ENCODE measurements at regions not wholly inside any gene's neighbourhood (a gene's known extent, or its start where the extent isn't known, plus 50 kb on each side); places are given as distances from the start of the nearest gene placed in this dataset.
"Not testable (repeated sequence)": the region's sequence is repeated elsewhere in the genome, so short reads cannot be mapped to it uniquely, and the experiment has no call there.

DNA sequence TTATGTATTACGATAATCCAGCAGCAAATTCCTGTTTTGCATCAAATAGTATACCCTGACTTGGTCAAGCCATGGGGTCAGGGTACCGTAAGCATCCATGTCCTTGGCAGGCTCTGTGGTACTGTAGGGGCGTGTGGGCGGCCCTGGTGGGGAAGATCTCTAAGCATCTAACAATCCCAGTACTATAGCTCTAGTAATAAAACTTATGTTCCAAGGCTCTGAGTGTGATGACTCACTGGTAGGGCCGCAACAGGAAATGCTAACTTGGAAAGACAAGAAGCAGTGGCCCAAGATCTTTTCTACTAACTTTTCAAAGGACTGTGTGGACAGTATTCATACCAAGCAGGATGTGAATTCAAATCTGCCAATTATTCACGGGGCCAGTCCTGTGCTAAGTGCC lies 63.8 kb downstream of the CLEC18A start:
- DNase-seq (ENCODE audit: low read depth in 2 of 2, low spot score in 1 of 2): not testable (repeated sequence)

DNA sequence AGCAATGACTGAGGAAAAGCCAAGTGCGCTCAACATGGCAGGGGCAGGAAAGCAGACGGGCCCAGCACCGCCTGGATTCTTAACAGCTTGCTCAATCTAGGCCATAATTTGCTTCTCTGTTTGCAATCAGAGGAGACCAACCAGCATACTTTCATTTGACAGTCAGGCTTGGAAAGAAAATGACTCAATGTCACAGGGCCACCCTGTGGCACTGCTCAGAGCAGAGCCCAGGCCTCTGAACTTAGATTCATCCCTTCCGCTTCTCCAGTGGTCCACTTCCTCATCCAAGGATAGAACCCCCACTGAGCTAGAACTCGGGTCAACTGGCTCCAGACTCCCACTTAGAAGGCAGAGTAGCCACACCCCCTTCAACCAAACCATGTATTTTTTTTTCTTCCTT lies 65.6 kb downstream of the CLEC18A start:
- not testable (repeated sequence) for DNase-seq (ENCODE audit: low read depth in 2 of 2, low spot score in 1 of 2)

DNA sequence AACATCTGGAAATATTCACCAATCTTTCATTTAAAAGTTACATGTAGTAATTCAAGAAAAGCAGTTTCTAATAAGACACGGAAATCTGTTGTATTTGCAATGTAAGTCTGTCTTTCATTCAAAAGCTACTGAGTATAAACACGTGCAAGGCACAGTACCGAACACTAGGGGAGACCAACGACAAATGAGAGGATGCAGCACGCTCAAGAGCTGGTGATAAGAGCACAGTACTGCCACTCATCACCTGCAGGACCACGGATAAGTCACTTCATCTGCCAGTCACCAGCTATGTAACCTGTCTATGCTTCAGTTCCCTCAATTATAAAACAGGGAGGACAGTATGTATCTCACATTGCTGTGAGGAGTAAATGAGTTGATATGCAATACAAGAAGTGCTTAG lies 67.1 kb downstream of the CLEC18A start:
- peak in 1 of 2 donors; percentile 3 for DNase-seq (ENCODE audit: low read depth in 2 of 2, low spot score in 1 of 2)

DNA sequence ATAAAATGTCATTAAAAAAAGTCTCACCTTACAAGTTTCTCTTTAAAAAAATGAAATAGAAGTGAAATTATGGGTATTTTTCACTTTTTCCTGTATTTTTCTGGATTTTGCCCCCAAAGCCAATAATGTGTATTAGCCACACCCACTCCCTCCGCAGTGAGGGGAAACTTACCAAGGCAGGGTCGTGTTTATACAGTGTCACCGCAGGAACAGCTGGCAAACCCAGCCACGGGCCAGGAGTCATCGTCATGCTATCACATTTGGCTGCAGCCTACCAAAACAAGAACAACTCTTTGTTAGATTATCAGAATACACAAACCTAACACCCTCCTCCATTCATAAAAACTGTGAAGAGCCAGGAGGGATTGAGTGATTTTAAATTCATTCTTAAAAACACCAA lies 72.1 kb downstream of the CLEC18A start:
- not testable (repeated sequence) for DNase-seq (ENCODE audit: low read depth in 2 of 2, low spot score in 1 of 2)

DNA sequence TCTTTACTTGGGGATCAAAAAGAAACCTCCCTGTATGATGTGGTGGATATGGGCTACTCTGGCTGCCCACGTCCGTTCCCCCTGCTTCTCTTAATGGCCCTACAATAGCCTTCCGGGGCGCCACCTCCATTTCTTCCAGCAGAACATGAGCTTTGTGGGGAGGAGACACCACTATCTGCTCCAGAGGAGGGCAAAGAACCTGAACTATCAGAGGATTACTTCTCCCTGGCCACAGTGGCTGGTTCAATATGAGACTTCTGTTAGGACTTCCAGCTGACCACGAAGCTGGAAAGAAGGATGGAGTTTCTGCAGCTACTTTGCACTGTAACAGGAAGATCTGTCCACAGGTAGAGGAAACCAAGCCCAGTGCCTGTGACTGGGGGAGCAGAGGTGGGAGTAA lies 72.8 kb downstream of the CLEC18A start:
- not testable (repeated sequence) for DNase-seq (ENCODE audit: low read depth in 2 of 2, low spot score in 1 of 2)

DNA sequence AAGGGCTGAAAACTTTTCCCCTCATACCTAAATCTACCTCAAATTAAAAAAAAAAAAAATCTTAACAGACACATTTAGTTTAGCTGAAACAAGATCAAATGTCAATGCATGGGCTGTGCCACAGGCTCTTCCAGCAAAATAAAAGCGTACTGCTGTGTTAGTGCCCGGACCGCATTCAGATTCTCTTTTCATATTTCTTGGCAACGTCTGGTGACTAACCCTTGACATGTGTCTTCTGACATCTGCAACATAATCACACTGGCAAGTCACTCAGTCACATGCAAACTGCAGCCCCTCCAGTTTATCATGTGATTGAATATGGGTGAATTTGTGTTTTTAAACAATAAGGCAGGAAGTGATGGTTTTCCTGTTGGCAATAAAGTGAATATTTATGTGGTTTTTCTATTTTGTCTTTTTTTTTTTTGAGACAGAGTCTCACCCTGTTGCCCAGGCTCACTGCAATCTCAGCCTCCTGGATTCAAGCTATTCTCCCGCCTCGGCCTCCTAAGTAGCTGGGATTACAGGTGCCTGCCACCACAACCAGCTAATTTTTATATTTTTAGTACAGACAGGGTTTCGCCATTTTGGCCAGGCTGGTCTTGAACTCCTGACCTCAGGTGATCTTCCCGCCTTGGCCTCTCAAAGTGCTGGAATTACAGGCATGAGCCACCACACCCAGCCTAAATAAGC lies 75.2 kb downstream of the CLEC18A start:
- DNase-seq (ENCODE audit: low read depth in 2 of 2, low spot score in 1 of 2): peak; percentile 1 to 3

DNA sequence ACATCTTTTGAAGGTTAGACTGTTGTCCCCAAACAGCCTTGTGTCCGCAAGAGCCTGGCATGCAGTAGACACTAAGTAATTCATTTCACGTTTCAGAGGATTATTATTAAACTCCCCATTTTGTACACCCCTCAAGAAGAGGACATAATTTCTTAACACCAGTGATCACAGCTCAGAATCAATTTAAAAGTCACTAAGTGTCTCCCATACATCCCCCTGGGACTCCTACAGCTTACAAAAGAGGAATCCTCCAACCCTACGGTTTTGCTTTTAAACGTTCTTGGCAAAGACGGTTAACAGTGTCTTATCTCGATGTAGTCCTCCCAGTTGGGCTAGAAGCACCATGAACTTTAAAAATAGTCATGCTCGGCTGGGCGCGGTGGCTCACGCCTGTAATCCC lies 81.2 kb upstream of the PDPR start:
- DNase-seq (ENCODE audit: low read depth in 2 of 2, low spot score in 1 of 2): not testable (repeated sequence)

DNA sequence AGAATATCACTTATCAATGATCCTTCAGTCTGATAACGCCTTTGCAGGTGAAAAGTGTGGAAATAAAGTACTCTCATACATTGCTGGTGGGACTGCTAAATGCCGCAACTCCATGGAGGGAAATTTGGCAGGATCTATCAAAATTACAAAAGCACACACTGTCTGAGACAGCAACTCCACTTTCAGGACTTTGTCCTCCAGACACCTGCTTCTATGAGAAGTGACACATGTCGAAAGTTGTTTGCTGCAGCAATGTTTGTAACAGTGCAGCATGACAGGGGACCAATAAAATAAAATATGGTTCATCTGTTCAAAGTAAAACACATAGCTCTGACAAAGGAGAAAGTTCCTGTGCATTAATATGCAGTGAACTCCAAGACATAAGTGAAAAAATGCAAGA lies 76.2 kb upstream of the PDPR start:
- not testable (repeated sequence) for DNase-seq (ENCODE audit: low read depth in 2 of 2, low spot score in 1 of 2)

DNA sequence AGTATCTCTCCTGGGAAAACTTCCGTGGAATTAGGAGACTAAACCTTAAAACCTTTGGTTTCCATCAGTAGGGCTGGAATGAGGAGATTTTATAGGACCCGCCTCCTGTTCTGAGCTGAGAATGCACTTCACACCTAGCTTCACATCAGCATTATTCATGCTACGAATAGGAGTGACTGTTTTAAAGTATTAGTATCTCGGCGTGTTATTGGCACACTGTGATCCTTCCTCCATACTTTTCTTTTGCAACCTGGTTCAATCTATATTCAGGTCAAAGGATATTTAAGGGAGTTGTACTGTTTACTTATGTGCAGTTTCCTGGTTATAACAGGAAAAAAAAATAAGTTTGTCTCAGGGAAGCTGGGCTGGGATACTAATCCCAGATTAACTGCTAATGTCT lies 73.6 kb upstream of the PDPR start:
- not testable (repeated sequence) for DNase-seq (ENCODE audit: low read depth in 2 of 2, low spot score in 1 of 2)

DNA sequence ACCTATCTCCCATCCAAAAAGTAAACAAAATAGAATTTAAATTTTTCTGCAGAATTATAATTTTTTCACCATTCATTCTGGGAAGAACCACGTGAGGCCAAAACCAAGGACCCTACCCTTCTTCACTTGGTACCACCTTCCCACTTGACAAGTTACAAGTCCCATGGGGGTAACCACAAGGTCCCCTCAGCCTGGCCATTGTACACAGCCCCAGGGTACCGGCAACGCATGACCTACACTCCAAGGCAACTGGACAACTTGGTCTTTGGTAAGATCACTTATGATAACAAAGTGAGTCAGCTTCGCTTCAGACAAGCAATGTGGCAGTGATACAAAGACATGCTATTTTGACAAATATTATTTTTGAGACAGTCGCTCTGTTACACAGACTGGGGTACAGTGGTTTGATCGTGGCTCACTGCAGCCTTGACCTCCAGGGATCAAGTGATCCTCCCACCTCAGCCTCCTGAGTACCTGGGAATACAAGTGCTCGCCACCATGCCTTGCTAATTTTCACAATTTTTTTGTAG lies 70.5 kb upstream of the PDPR start:
- DNase-seq (ENCODE audit: low read depth in 2 of 2, low spot score in 1 of 2): not testable (repeated sequence)

DNA sequence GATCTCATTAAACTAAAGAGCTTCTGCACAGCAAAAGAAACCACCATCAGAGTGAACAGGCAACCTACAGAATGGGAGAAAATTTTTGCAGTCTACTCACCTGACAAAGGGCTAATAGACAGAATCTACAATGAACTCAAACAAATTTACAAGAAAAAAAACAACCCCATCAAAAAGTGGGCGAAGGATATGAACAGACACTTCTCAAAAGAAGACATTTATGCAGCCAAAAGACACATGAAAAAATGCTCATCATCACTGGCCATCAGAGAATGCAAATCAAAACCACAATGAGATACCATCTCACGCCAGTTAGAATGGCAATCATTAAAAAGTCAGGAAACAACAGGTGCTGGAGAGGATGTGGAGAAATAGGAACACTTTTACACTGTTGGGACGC lies 67.6 kb upstream of the PDPR start:
- not testable (repeated sequence) for DNase-seq (ENCODE audit: low read depth in 2 of 2, low spot score in 1 of 2)

DNA sequence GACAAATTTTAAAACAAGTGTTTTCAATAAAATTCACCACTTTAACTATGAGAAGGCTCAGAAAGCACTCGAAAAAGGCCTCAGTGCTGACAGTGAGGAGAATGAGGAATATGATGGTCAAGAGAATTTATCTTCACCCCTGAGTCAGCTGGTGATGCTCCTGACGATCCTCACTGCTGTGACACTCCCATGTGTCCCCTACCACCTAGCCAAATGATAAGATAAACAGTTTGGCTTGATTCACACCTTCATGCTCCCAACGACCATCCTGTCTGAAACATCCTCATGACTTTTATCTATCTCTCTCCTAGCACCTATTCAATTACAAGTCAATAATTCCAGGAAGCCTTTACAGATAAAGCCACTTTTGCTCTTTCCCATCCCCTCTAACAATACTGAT lies 66.0 kb upstream of the PDPR start:
- not testable (repeated sequence) for DNase-seq (ENCODE audit: low read depth in 2 of 2, low spot score in 1 of 2)

DNA sequence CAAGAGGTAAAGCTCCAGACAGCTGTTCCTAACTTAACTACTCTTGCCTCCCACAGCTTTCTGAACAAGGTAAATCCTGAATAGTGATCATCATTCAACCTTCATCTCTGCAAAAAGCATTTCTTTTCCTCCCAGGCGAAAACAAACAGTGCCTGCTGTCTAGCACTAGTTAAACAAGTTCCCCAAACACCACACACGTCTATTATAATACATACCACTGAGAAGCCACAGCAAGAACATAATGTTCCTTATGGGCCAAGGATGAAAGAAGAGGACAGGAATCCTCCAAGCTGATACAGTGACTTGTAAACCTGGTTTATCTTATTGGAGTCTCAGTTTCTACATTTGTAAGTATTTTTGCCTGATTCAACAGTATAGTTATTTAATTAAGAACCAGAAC lies 56.1 kb upstream of the PDPR start:
- not testable (repeated sequence) for DNase-seq (ENCODE audit: low read depth in 2 of 2, low spot score in 1 of 2)

DNA sequence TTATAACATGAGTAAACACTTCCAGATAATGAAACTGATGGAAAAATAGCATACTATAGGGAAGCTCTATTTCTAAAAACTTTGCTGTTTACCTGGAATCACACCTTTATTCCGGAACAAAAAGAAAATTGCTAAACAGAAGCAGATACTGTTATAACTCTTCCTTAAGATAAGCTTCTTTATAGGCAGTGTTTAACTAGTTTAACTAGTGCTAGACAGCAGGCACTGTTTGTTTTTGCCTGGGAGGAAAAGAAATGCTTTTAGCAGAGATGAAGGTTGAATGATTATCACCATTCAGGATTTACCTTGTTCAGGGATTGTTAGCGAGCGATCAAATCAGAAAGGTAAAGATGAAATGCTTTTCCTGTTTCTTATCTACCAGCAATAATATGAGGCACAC lies 54.7 kb upstream of the PDPR start:
- not testable (repeated sequence) for DNase-seq (ENCODE audit: low read depth in 2 of 2, low spot score in 1 of 2)

DNA sequence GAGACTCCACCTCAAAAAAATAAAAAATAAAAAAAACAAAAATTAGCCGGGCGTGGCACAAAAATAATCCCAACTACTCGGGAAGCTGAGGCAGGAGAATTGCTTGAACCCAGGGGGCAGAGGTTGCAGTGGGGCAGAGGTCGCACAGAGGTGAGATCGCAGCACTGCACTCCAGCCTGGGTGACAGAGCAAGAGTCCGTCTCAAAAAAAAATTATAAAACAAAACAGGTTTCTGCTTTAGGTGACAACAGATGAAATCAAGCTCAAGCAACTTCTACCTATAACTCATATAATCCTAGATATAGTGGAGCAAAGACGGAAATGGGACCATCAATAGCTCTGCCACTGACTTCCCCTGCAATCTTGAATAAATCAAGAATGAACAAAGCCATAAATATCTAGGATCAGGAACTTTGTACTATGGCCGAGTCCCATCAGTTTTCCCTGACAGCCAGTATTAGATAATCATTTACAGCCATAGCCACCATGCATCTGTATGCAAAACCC lies 53.6 kb upstream of the PDPR start:
- not testable (repeated sequence) for DNase-seq (ENCODE audit: low read depth in 2 of 2, low spot score in 1 of 2)

DNA sequence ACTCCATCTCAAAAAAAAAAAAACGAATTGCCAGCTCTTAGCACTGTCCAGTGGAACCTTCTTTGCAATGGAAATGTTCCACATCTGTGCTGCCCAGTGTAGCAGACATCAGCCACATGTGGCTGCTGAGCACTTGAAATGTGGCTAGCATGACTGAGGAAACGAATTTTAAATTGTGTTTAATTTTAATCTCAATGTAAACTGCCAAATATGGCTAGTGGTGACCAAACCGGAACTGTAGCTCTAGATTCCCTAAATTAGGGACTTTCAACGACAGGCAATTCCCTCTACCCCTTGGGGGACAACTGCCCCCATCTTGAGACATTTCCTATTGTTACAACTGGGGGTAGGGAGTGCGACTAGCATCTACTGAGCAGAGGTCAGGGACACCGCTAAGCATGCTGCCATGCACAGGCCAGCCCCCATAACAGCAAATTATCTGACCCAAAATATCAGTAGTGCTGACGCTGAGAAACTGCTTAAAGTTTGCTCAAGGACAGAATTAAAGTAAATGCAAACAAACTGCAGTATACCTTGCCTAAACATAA lies 52.4 kb upstream of the PDPR start:
- not testable (repeated sequence) for DNase-seq (ENCODE audit: low read depth in 2 of 2, low spot score in 1 of 2)

DNA sequence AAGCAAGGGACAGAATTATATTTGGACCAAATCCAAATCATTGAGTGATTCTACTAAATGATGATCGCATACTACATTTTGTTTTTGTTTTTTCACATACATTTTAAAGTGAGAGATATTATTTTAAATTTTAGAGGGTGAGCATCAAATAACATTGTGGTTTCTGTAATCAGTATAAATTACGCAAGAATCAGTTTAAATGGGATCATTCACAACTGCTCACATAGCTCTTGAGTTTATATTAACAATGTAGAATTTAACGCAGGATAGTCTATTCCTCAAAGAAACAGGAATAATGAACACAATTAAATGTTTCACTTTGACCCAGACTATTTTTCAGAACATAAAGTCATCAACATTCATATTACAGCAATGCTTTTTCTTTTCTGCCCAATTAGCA lies 51.2 kb upstream of the PDPR start:
- not testable (repeated sequence) for DNase-seq (ENCODE audit: low read depth in 2 of 2, low spot score in 1 of 2)

All from stimulated activated CD8-positive, alpha-beta memory T cell treated with anti-CD3 and anti-CD28 coated beads, Interleukin-4, amount 100 ng/mL, for 4 hours (primary cell).